Stimulated activated CD4-positive, alpha-beta T cell treated with anti-CD3 and anti-CD28 coated beads, TNF-alpha, amount 100 ng/mL, for 4 hours (primary cell): ENCODE measurements at regions not wholly inside any gene's neighbourhood (a gene's known extent, or its start where the extent isn't known, plus 50 kb on each side); places are given as distances from the start of the nearest gene placed in this dataset.

Source experiments
- DNase-seq, 3 experiments: peaks; one replicate each; pipeline ENCODE4 v3.0.0-alpha.2; 2020; ENCODE audit warnings: low read depth in 3 of 3

- no peak for DNase-seq
These were observed 69.8 kb upstream of the RAI14 start for GRCh38 chr5:34586117-34586885.

DNA sequence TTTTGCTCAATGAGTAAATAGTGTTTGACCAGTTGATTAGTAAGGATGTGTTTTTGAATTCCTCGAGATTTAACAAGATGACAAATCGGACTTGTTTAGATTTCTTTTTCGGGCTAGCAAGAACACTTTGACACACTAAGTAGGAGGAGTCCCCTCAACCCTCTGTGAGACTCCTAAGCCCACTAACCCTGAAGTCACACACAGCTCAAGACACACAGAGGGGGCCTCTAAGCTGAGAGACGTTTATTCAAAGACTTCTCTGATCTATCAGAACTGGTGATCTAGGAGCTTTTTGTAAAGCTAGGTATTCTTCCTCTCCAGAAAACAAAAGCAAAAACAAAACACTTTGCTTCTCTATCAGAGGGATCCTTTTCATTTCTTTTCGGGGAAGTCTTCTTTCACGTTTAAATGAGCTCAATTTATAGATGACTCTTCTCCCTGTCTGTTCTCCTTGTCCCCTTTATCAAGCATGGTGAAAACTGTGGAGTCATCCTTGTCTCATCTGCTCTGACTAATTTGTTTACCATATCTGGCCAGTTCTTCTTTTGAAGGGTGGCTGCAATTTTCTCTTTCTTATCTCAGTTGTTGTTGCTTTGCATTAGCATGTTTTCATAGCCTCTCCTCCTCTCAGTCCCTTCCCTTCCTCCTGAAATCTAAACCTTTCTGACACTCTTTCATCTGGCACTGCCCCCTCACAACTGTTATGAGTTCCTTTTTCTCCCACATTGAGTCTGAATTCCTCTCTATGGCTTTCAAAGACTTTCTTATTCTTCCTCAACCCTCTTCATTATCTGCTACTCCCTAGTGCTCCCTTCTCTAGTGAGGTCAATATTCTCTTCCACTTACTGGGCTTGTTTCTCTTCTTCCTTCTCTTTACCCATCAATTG lies 68.5 kb upstream of the RAI14 start:
- DNase-seq = no peak

GRCh38 chr5:34589832-34590231 lies 66.3 kb upstream of the RAI14 start:
- no peak for DNase-seq

DNA sequence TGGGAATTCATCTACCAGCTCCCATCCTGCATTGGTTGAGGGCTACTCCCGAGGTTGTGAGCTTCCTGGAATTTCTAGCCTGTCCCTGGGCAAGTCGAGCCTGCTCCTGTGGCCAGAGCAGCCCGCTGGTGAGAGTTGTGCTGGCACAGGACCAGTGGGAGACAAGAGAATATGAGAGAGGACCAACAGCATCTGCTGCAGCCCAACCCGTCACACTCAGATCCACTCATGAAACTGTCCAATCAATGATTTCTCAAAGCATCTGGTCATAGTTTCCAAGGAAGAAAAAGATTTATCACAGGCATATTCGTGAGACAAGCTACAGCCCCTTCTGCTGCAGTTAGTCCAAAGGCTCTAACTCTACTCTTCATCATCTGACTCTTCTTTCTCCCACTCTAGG lies 64.4 kb upstream of the RAI14 start:
- no peak for DNase-seq

GRCh38 chr5:34597034-34598027 lies 58.8 kb upstream of the RAI14 start:
- no peak for DNase-seq

DNA sequence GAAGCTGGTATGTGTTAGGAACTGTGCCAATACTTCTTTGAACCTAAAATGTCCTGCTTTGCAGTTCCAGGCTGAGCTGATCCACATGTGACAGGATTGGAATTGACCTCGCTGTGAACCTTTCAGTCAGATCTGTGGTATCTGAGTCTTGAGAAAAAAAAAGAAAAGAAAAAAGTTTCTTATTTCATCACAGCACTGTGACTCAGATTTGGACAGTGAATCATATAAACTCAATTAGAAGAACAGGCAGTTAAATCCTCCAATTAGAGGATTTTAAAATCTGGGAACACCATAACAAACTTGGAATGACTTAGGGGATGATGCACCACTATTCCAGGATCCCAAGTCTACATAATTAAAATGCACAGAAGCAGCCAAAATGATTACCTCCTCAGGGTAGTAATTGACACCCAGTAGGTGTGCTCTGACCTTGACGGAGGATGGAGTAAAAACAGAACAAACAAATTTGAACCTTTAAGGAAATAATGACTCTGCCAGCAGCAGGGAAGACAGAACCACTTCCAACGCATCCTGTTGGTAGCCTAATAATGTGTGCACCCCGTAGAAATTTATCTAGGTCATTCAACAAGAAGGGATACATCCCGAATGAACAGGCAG lies 57.8 kb upstream of the RAI14 start:
- no peak for DNase-seq

GRCh38 chr5:34599471-34600117 lies 56.5 kb upstream of the RAI14 start:
- no peak for DNase-seq

- DNase-seq = no peak
These were observed 56.0 kb upstream of the RAI14 start for GRCh38 chr5:34600118-34600493.

DNA sequence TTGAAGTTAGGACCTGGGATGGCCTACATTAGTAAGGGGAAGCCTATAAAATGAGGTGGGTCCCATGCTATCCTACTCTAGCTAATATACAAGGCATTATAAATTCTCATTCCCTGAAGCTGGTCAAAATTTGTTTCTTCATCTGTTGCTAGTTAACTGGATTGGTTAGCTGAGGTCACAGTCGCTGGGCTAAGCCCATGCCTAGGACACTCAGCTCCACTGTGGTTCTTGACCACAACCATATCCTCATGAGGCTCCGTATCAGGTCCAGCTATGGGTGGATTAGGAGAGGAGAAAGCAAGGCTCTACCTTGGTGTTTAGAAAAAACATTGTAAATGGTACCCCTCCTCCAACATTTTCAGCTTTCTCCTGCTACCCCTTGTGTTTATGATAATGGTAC lies 52.8 kb upstream of the RAI14 start:
- DNase-seq = no peak

- no peak for DNase-seq
These were observed 51.9 kb upstream of the RAI14 start for GRCh38 chr5:34604119-34604675.

DNA sequence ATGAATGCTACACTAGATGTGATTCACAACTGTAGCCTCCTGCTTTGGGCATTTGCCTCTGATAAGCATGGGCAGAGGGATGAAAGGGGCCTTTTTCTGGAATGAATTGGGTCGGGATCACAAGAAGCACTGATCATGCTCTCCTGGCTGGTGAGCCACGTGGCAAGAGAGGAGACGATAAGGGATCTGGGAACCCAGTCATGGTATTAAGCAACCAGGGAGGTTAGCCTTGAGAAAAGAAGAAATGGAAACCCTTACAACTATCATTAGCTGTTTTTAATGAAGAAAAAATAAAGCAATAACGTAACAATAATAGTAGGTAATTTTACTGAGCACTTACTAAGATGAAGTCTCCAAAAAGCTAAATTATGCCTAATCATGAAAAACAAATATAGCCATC lies 50.0 kb upstream of the RAI14 start:
- DNase-seq = no peak
